BLaER1 treated with 17β-estradiol and CSF1 and Interleukin-3, amounts not matched to agents 10 nM and 100 nM (cell line): ENCODE measurements at regions not wholly inside any gene's neighbourhood (a gene's known extent, or its start where the extent isn't known, plus 50 kb on each side); places are given as distances from the start of the nearest gene placed in this dataset.
A peak's percentile ranks its signal among the peaks of the same experiment; 100 is the strongest.

ENCODE experiments used
- H3K27ac ChIP-seq, 11 experiments: shearing (Covaris generic); formaldehyde crosslinking; 2 replicates each; pipeline ENCODE4 v1.8.1; 2022
- H3K27me3 ChIP-seq, 11 experiments: shearing (Covaris generic); formaldehyde crosslinking; 2 replicates each; pipeline ENCODE4 v1.8.1; 2022
- H3K36me3 ChIP-seq, 11 experiments: shearing (Covaris generic); formaldehyde crosslinking; 2 replicates each; pipeline ENCODE4 v1.8.1; 2022
- H3K4me1 ChIP-seq, 10 experiments: shearing (Covaris generic); formaldehyde crosslinking; 2 replicates each; pipeline ENCODE4 v1.8.1; 2022
- H3K4me2 ChIP-seq, 11 experiments: shearing (Covaris generic); formaldehyde crosslinking; 2 replicates each; pipeline ENCODE4 v1.8.1; 2022
- H3K4me3 ChIP-seq, 10 experiments: shearing (Covaris generic); formaldehyde crosslinking; 2 replicates each; pipeline ENCODE4 v1.8.1; 2022
- H3K9ac ChIP-seq, 11 experiments: shearing (Covaris generic); formaldehyde crosslinking; 2 replicates each; pipeline ENCODE4 v1.8.1; 2022
- H3K9me3 ChIP-seq, 11 experiments: shearing (Covaris generic); formaldehyde crosslinking; replicated peaks in 1 of 11; 2 replicates each; pipeline ENCODE4 v1.8.1; 2022
- H4K20me1 ChIP-seq, 11 experiments: shearing (Covaris generic); formaldehyde crosslinking; 2 replicates each; pipeline ENCODE4 v1.8.1; 2022
- Cebpa-rat ChIP-seq, 11 experiments: shearing (Covaris generic); IDR thresholded peaks; 2 replicates each; pipeline ENCODE4 v1.8.1; 2022

DNA sequence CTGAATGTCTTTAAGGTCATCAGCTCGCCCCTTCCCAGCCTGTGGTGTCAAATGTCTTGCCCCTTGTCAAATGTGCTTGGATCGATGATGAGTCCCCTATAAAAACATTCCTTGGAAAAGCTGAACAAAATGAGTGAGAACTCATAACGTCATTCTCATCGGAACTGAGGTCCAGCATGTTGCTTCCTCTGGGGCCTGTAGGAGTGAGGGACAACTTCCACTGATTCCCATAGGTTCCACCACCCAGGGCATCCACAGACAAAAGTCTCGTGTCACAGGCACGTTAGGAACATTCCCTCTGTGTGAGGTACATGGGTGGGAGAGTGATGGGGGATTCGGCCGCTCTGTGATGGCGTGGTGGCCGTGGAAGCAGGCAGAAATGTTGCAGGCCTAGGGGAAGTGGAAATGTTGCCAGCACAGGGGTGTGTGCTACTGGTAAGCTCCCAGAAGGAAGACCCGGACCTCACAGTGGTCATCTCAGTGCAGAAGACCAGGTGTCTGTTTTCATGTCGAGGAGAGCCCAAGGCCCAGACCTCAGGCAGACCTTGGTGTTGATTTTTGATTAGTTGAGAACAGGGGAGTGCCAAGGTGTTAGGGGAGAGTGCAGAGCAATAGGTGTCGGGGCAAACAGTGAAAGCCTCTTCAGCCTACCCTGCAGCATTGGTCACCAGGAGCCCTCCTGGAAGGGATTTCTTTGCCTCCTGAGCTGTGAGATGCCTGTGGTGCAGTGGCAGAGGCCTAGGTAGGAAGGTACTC is 96.8 kb downstream of the SNRPN start:
- H3K4me3 ChIP-seq = peak overlapping the region; percentile 11 to 51 (median 30); a peak in 14 of 20 replicates
- no peak overlapping the region for H3K9ac ChIP-seq
- no peak overlapping the region for H3K27ac ChIP-seq
- peaks cover 97 to 99% (median 98%) of the 10 kb centered on the region in 11 experiments for H3K9me3 ChIP-seq
- H4K20me1 ChIP-seq = no peaks in the 10 kb centered on the region
- no peaks in the 10 kb centered on the region for H3K4me1 ChIP-seq
- H3K27me3 ChIP-seq = no peaks in the 10 kb centered on the region
- no peak for TF ChIP-seq Cebpa-rat (IDR thresholded peaks at IDR 0.05)
- peaks cover 94 to 97% (median 96%) of the 10 kb centered on the region in 11 experiments for H3K36me3 ChIP-seq
- no peak overlapping the region for H3K4me2 ChIP-seq

DNA sequence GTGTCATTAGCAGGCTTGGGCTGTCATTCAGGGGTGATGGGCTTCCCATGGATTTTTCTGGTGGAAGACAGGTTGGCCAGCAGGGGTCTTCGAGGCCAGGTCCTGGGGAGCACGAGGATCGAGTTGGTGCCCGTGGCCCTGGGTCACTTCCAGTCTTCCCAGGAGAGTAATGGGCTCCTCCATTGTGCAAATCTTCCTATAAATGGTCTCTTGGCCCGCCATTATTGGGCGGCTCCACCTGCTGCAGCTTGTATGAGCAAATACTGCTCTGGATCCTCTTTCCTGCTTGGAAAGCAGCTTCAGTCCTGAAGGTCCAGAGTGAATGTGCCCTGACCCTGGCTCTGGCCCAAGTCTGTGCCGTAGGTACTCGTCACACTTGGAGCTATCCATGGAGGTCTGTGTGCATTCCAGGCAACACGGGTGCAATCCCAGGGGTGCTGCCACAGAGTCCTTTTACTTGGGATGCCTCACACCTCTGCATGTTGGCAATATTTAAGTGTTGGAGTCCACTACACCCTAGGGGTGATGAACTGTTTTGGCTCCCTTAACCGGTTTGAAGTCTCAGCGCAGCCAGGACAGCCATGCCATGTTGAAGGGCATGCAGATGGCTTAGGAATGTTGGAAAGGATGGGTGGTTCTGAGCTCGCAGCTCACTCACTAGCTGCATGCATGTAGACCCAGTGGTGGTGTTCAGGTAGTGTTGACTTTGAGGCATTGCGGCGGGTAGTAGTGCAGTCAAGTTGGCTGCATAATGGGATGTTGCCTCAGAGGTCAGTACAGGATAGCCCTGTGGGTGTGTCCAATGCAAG is 97.6 kb downstream of the SNRPN start:
- no peaks in the 10 kb centered on the region for H4K20me1 ChIP-seq
- TF ChIP-seq Cebpa-rat (IDR thresholded peaks at IDR 0.05) = no peak
- peak overlapping the region in 9 of 10 experiments; percentile 5 to 51 (median 32); a peak in 12 of 20 replicates for H3K4me3 ChIP-seq
- no peak overlapping the region for H3K9ac ChIP-seq
- peaks cover 97 to 99% (median 98%) of the 10 kb centered on the region in 11 experiments for H3K9me3 ChIP-seq
- H3K27me3 ChIP-seq = no peaks in the 10 kb centered on the region
- H3K36me3 ChIP-seq = peaks cover 94 to 97% (median 96%) of the 10 kb centered on the region in 11 experiments
- no peak overlapping the region for H3K27ac ChIP-seq
- no peaks in the 10 kb centered on the region for H3K4me1 ChIP-seq
- H3K4me2 ChIP-seq = no peak overlapping the region

DNA sequence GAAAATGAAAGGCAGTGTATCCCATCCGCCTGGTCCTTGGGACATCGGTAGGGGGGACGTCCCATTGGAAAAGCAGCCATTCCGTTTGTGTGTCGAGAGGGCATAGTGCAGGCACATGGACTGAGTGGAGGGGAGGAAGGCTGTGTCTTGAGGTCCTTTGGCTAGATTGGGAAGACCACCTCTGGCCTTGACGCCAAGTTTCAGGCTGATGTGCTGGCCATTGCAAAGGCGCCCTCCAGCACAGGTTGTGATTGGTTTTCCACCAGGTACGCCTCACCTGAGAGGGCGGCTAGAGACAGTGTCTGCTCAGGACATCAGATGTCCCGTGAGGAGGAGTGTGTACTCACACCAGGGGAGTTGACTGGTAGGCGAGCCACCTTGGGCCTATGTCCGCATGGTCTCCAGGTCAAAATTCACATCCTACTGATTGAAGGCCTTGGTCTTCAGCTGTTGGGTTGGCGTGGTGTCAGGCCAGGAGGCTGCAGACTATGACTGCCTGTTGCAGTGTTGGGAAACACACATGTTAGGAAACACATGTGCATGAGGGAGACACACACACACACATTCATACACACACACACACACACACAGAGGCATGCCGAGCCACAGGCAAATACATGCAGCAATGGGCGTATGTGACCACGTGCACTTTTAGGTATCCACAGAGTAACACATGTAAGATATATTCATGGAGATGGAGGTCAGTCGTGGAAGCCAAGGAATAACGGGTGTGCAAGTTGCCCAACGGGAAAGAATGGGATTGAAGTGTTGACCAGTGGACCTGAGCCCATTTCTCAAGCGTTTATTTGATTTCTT is 98.4 kb downstream of the SNRPN start:
- TF ChIP-seq Cebpa-rat (IDR thresholded peaks at IDR 0.05) = no peak
- Histone ChIP-seq H3K27ac (no peak overlapping the region), H3K36me3 (peaks cover 94 to 97% (median 96%) of the 10 kb centered on the region in 11 experiments), H3K9ac (no peak overlapping the region), H3K4me2 (no peak overlapping the region), H3K9me3 (peaks cover 97 to 99% (median 98%) of the 10 kb centered on the region in 11 experiments), H4K20me1 (no peaks in the 10 kb centered on the region), H3K27me3 (no peaks in the 10 kb centered on the region), H3K4me3 (peak overlapping the region in 7 of 10 experiments; percentile 5 to 51 (median 32); a peak in 6 of 20 replicates), H3K4me1 (no peaks in the 10 kb centered on the region)

DNA sequence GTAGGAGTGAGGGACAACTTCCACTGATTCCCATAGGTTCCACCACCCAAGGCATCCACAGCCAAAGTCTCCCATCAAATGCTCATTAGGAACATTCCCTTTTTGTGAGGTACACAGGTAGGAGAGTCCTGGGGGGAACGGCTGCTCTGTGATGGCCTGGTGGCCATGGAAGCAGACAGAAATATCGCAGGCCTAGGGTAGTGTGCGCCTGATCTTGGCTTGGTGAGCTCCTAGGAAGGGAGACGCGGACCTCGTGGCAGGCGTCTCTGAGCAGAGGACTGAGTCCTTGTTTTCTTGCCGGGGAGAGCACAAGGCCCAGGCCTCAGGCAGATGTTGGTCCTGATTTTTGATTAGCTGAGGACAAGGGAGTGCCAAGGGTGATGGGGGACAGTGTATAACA is 99.5 kb downstream of the SNRPN start:
- H3K9me3 ChIP-seq = peaks cover 100% of the 10 kb centered on the region in 11 experiments

GRCh38 chr15:25054943-25055342 is 100.2 kb downstream of the SNRPN start:
- Histone ChIP-seq H3K36me3 (peaks cover 100% of the 10 kb centered on the region in 11 experiments), H4K20me1 (no peaks in the 10 kb centered on the region), H3K9ac (no peak overlapping the region), H3K4me2 (no peak overlapping the region), H3K27me3 (no peaks in the 10 kb centered on the region), H3K27ac (no peak overlapping the region), H3K9me3 (peaks cover 100% of the 10 kb centered on the region in 11 experiments), H3K4me1 (no peaks in the 10 kb centered on the region), H3K4me3 (peak overlapping the region; percentile 14 to 51 (median 35); a peak in 10 of 20 replicates)
- no peak for TF ChIP-seq Cebpa-rat (IDR thresholded peaks at IDR 0.05)

More for the DNA sequence above, 99.5 kb downstream of the SNRPN start:
- Histone ChIP-seq H3K4me3 (peak overlapping the region in 6 of 10 experiments; percentile 33 to 51 (median 38); a peak in 9 of 20 replicates), H3K4me2 (no peak overlapping the region), H3K36me3 (peaks cover 99 to 100% (median 100%) of the 10 kb centered on the region in 11 experiments), H3K9ac (no peak overlapping the region), H3K4me1 (no peaks in the 10 kb centered on the region), H3K27ac (no peak overlapping the region), H3K27me3 (no peaks in the 10 kb centered on the region), H4K20me1 (no peaks in the 10 kb centered on the region)
- TF ChIP-seq Cebpa-rat (IDR thresholded peaks at IDR 0.05) = no peak

DNA sequence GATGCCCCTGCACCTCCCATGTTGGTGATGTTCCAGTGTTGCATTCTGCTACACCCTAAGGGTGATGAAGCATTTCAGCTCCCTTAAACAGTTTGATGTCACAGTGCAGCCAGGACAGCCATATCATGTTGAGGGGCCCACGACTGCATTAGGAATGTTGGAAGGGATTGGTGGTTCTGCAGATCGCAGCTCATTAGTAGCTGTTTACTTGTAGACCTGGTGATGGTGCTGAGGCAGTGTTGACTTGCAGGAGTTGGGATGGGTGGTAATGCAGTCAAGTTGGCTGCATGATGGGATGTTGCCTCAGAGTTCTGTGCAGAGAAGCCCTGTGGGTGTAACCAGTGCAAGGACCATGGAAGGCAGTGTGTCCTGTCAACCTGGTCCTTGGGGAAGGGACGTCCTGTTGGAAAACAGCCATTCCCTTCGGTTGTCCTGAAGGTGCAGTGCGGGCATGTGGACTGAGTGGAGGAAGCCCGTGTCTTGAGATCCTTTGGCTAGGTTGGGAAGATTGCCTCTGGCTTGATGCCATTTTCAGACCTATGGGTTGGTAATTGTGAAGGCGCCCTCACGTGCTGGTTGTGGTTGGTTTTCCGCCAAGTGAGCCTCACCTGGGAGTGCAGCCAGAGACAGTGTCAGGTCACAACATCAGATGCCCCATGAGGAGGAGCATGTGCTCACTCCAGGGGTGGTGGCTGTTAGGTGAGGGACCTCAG is 100.7 kb downstream of the SNRPN start:
- Histone ChIP-seq H3K4me2 (no peak overlapping the region), H3K9ac (no peak overlapping the region), H3K4me1 (no peaks in the 10 kb centered on the region), H3K9me3 (peaks cover 100% of the 10 kb centered on the region in 11 experiments), H3K36me3 (peaks cover 100% of the 10 kb centered on the region in 11 experiments), H3K27ac (no peak overlapping the region), H3K27me3 (no peaks in the 10 kb centered on the region), H3K4me3 (peak overlapping the region; percentile 14 to 51 (median 35); a peak in 15 of 20 replicates), H4K20me1 (no peaks in the 10 kb centered on the region)
- TF ChIP-seq Cebpa-rat (IDR thresholded peaks at IDR 0.05) = no peak

GRCh38 chr15:25056484-25057425 is 102.0 kb downstream of the SNRPN start:
- H3K4me3 ChIP-seq = peak overlapping the region; percentile 16 to 51 (median 35); a peak in 16 of 20 replicates
- peaks cover 100% of the 10 kb centered on the region in 11 experiments for H3K36me3 ChIP-seq
- H3K9me3 ChIP-seq = peaks cover 100% of the 10 kb centered on the region in 11 experiments

More at GRCh38 chr15:25056484-25057425, 102.0 kb downstream of the SNRPN start:
- H3K4me2 ChIP-seq = no peak overlapping the region
- no peak for TF ChIP-seq Cebpa-rat (IDR thresholded peaks at IDR 0.05)
- no peaks in the 10 kb centered on the region for H3K4me1 ChIP-seq
- H4K20me1 ChIP-seq = no peaks in the 10 kb centered on the region
- H3K27ac ChIP-seq = no peak overlapping the region
- H3K27me3 ChIP-seq = no peaks in the 10 kb centered on the region
- no peak overlapping the region for H3K9ac ChIP-seq
